ENCODE measurements at regions not wholly inside any gene's neighbourhood (a gene's known extent, or its start where the extent isn't known, plus 50 kb on each side); places are given as distances from the start of the nearest gene placed in this dataset.

- H4K20me1 ChIP-seq (ENCODE audit: insufficient read depth): no peaks in the 10 kb centered on the region
- no peak overlapping the region for H3K4me2 ChIP-seq (ENCODE audit: unreplicated experiment)
- no peaks in the 10 kb centered on the region for H3K79me2 ChIP-seq (ENCODE audit: insufficient read depth)
- no peaks in the 10 kb centered on the region for H3K27me3 ChIP-seq (replicated peaks; ENCODE audit: insufficient read depth)
- no peak overlapping the region for H3K4me3 ChIP-seq
- H3K27ac ChIP-seq: no peak overlapping the region
- no peak for DNase-seq
- in situ Hi-C loops (cut with MboI): no loop called here
- H3K9ac ChIP-seq: no peak overlapping the region
- no peak overlapping the region for H2AFZ ChIP-seq
- no peaks in the 10 kb centered on the region for H3F3A ChIP-seq (ENCODE audit: insufficient read depth)
- no peaks in the 10 kb centered on the region for H3K9me2 ChIP-seq (ENCODE audit: insufficient read depth)
- TF ChIP-seq EZH2 (IDR thresholded peaks at IDR 0.05; ENCODE audit: insufficient read depth, poor library complexity, severe bottlenecking) (no peak), EZH2phosphoT487 (IDR thresholded peaks at IDR 0.05; ENCODE audit: insufficient read depth, low read depth) (no peak)
- no peaks in the 10 kb centered on the region for H3K9me3 ChIP-seq (ENCODE audit: low read depth)
- H3K36me3 ChIP-seq (ENCODE audit: low read depth): no peaks in the 10 kb centered on the region
- H3K4me1 ChIP-seq (ENCODE audit: insufficient read depth): no peaks in the 10 kb centered on the region
Observed at GRCh38 chr2:59223742-59224141, 982.6 kb upstream of the FANCL start.

GRCh38 chr2:59217360-59217759, 976.2 kb upstream of the FANCL start:
- H2AFZ ChIP-seq: no peak overlapping the region
- no peaks in the 10 kb centered on the region for H3K9me2 ChIP-seq (ENCODE audit: insufficient read depth)
- in situ Hi-C loops (cut with MboI): no loop called here
- H3K4me3 ChIP-seq: no peak overlapping the region
- no peaks in the 10 kb centered on the region for H3K36me3 ChIP-seq (ENCODE audit: low read depth)
- no peaks in the 10 kb centered on the region for H3F3A ChIP-seq (ENCODE audit: insufficient read depth)
- WGBS, 2 experiments (ENCODE audit: low coverage in 1 of 2, low lambda C conversion rate in 2 of 2, missing lambda C conversion rate in 2 of 2): 7 to 13% methylated on average over 3 of the region's 3 CpGs
- H3K27me3 ChIP-seq (replicated peaks; ENCODE audit: insufficient read depth): no peaks in the 10 kb centered on the region
- H3K4me1 ChIP-seq (ENCODE audit: insufficient read depth): no peaks in the 10 kb centered on the region
- H4K20me1 ChIP-seq (ENCODE audit: insufficient read depth): no peaks in the 10 kb centered on the region
- H3K79me2 ChIP-seq (ENCODE audit: insufficient read depth): no peaks in the 10 kb centered on the region
- H3K9ac ChIP-seq: no peak overlapping the region
- H3K27ac ChIP-seq: no peak overlapping the region
- H3K4me2 ChIP-seq (ENCODE audit: unreplicated experiment): no peak overlapping the region
- H3K9me3 ChIP-seq (ENCODE audit: low read depth): no peaks in the 10 kb centered on the region
- no peak for TF ChIP-seq EZH2 (IDR thresholded peaks at IDR 0.05; ENCODE audit: insufficient read depth, poor library complexity, severe bottlenecking)
- TF ChIP-seq EZH2phosphoT487 (IDR thresholded peaks at IDR 0.05; ENCODE audit: insufficient read depth, low read depth): no peak
- DNase-seq: no peak

GRCh38 chr2:59206361-59206760, 965.2 kb upstream of the FANCL start:
- Histone ChIP-seq H3K27ac (no peak overlapping the region), H3F3A (ENCODE audit: insufficient read depth) (no peaks in the 10 kb centered on the region), H3K4me1 (ENCODE audit: insufficient read depth) (no peaks in the 10 kb centered on the region), H3K27me3 (replicated peaks; ENCODE audit: insufficient read depth) (no peaks in the 10 kb centered on the region), H3K4me3 (no peak overlapping the region), H3K9me2 (ENCODE audit: insufficient read depth) (no peaks in the 10 kb centered on the region), H3K4me2 (ENCODE audit: unreplicated experiment) (no peak overlapping the region), H4K20me1 (ENCODE audit: insufficient read depth) (no peaks in the 10 kb centered on the region), H3K36me3 (ENCODE audit: low read depth) (no peaks in the 10 kb centered on the region), H2AFZ (no peak overlapping the region), H3K9me3 (ENCODE audit: low read depth) (no peaks in the 10 kb centered on the region), H3K9ac (no peak overlapping the region), H3K79me2 (ENCODE audit: insufficient read depth) (no peaks in the 10 kb centered on the region)
- TF ChIP-seq EZH2 (IDR thresholded peaks at IDR 0.05; ENCODE audit: insufficient read depth, poor library complexity, severe bottlenecking): no peak
- TF ChIP-seq EZH2phosphoT487 (IDR thresholded peaks at IDR 0.05; ENCODE audit: insufficient read depth, low read depth): no peak
- in situ Hi-C loops (cut with MboI): no loop called here
- no peak for DNase-seq
- 37 to 40% methylated on average over 3 to 4 of the region's 4 CpGs for WGBS, 2 experiments (ENCODE audit: low coverage in 1 of 2, low lambda C conversion rate in 2 of 2, missing lambda C conversion rate in 2 of 2)

GRCh38 chr2:59204040-59204439, 962.9 kb upstream of the FANCL start:
- DNase-seq: no peak
- no peaks in the 10 kb centered on the region for H3F3A ChIP-seq (ENCODE audit: insufficient read depth)
- H3K4me1 ChIP-seq (ENCODE audit: insufficient read depth): no peaks in the 10 kb centered on the region
- H2AFZ ChIP-seq: no peak overlapping the region
- no peaks in the 10 kb centered on the region for H3K9me3 ChIP-seq (ENCODE audit: low read depth)
- H3K9me2 ChIP-seq (ENCODE audit: insufficient read depth): no peaks in the 10 kb centered on the region
- no peak overlapping the region for H3K4me3 ChIP-seq
- in situ Hi-C loops (cut with MboI): no loop called here
- H3K79me2 ChIP-seq (ENCODE audit: insufficient read depth): no peaks in the 10 kb centered on the region
- no peaks in the 10 kb centered on the region for H3K36me3 ChIP-seq (ENCODE audit: low read depth)
- no peak overlapping the region for H3K27ac ChIP-seq
- no peaks in the 10 kb centered on the region for H3K27me3 ChIP-seq (replicated peaks; ENCODE audit: insufficient read depth)
- H3K9ac ChIP-seq: no peak overlapping the region
- 2 to 5% methylated on average over 1 of the region's 1 CpG for WGBS, 2 experiments (ENCODE audit: low coverage in 1 of 2, low lambda C conversion rate in 2 of 2, missing lambda C conversion rate in 2 of 2)
- no peaks in the 10 kb centered on the region for H4K20me1 ChIP-seq (ENCODE audit: insufficient read depth)
- H3K4me2 ChIP-seq (ENCODE audit: unreplicated experiment): no peak overlapping the region
- TF ChIP-seq EZH2phosphoT487 (IDR thresholded peaks at IDR 0.05; ENCODE audit: insufficient read depth, low read depth) (no peak), EZH2 (IDR thresholded peaks at IDR 0.05; ENCODE audit: insufficient read depth, poor library complexity, severe bottlenecking) (no peak)

GRCh38 chr2:59196491-59196890, 955.4 kb upstream of the FANCL start:
- TF ChIP-seq EZH2phosphoT487 (IDR thresholded peaks at IDR 0.05; ENCODE audit: insufficient read depth, low read depth): no peak
- no peak for TF ChIP-seq EZH2 (IDR thresholded peaks at IDR 0.05; ENCODE audit: insufficient read depth, poor library complexity, severe bottlenecking)
- Histone ChIP-seq H3K9me2 (ENCODE audit: insufficient read depth) (no peaks in the 10 kb centered on the region), H3K79me2 (ENCODE audit: insufficient read depth) (no peaks in the 10 kb centered on the region), H3K27me3 (replicated peaks; ENCODE audit: insufficient read depth) (no peaks in the 10 kb centered on the region), H4K20me1 (ENCODE audit: insufficient read depth) (no peaks in the 10 kb centered on the region), H3K4me1 (ENCODE audit: insufficient read depth) (0 out of 2 replicates have a peak, but pooled peaks cover 3% of the 10 kb centered on the region), H2AFZ (no peak overlapping the region), H3F3A (ENCODE audit: insufficient read depth) (no peaks in the 10 kb centered on the region), H3K9me3 (ENCODE audit: low read depth) (no peaks in the 10 kb centered on the region), H3K4me2 (ENCODE audit: unreplicated experiment) (no peak overlapping the region), H3K4me3 (no peak overlapping the region), H3K27ac (no peak overlapping the region), H3K9ac (no peak overlapping the region), H3K36me3 (ENCODE audit: low read depth) (no peaks in the 10 kb centered on the region)
- in situ Hi-C loops (cut with MboI): no loop called here
- WGBS, 2 experiments (ENCODE audit: low coverage in 1 of 2, low lambda C conversion rate in 2 of 2, missing lambda C conversion rate in 2 of 2): 0 to 12% methylated on average over 1 of the region's 1 CpG
- DNase-seq: peak; percentile 3

All from GM23248 (cell line).